Lung microvascular endothelial cell (primary cell): ENCODE measurements at regions not wholly inside any gene's neighbourhood (a gene's known extent, or its start where the extent isn't known, plus 50 kb on each side); places are given as distances from the start of the nearest gene placed in this dataset.

Source experiments
- DNase-seq, 2 donors: peaks; one replicate each; pipeline versions ENCODE4 v3.0.0 to v3.0.0-alpha.2; 2010; ENCODE audit warnings: low read depth in 2 of 2

- DNase-seq: no peak
Measured at GRCh38 chr6:154885214-154885613, 109.9 kb upstream of the TIAM2 start.

- no peak for DNase-seq
Measured at GRCh38 chr6:154886016-154886415, 109.1 kb upstream of the TIAM2 start.

- DNase-seq: no peak
Measured at GRCh38 chr6:154886471-154886870, 108.6 kb upstream of the TIAM2 start.

- DNase-seq: no peak
Measured at GRCh38 chr6:154887051-154887450, 108.1 kb upstream of the TIAM2 start.

- peak in 1 of 2 donors; percentile 11 for DNase-seq
Measured at GRCh38 chr6:154888421-154889295, 106.5 kb upstream of the TIAM2 start.

- DNase-seq: no peak
Measured at GRCh38 chr6:154890874-154891273, 104.2 kb upstream of the TIAM2 start.

- peak in 1 of 2 donors; percentile 49 for DNase-seq
Measured at GRCh38 chr6:154891901-154892300, 103.2 kb upstream of the TIAM2 start.

- DNase-seq: no peak
Measured at GRCh38 chr6:154893917-154894316, 101.2 kb upstream of the TIAM2 start.

- no peak for DNase-seq
Measured at GRCh38 chr6:154894902-154895301, 100.2 kb upstream of the TIAM2 start.

GRCh38 chr6:154895841-154896240, 99.3 kb upstream of the TIAM2 start:
- no peak for DNase-seq

- no peak for DNase-seq
Measured at GRCh38 chr6:154898821-154899220, 96.3 kb upstream of the TIAM2 start.

GRCh38 chr6:154899824-154900463, 95.2 kb upstream of the TIAM2 start:
- DNase-seq: no peak

GRCh38 chr6:154901876-154902552, 93.1 kb upstream of the TIAM2 start:
- no peak for DNase-seq

GRCh38 chr6:154907291-154907690, 87.8 kb upstream of the TIAM2 start:
- peak; percentile 31 to 48 for DNase-seq

- DNase-seq: no peak
Measured at GRCh38 chr6:154908723-154909122, 86.4 kb upstream of the TIAM2 start.

- DNase-seq: no peak
Measured at GRCh38 chr6:154909311-154909710, 85.8 kb upstream of the TIAM2 start.

- no peak for DNase-seq
Measured at GRCh38 chr6:154909821-154910220, 85.3 kb upstream of the TIAM2 start.

GRCh38 chr6:154914288-154914687, 80.8 kb upstream of the TIAM2 start:
- peak; percentile 25 to 93 for DNase-seq

- DNase-seq: no peak
Measured at GRCh38 chr6:154916857-154917256, 78.3 kb upstream of the TIAM2 start.

GRCh38 chr6:154917941-154918340, 77.2 kb upstream of the TIAM2 start:
- DNase-seq: no peak

- DNase-seq: no peak
Measured at GRCh38 chr6:154919806-154920205, 75.3 kb upstream of the TIAM2 start.

GRCh38 chr6:154920495-154921200, 74.5 kb upstream of the TIAM2 start:
- no peak for DNase-seq
